ENCODE measurements at regions not wholly inside any gene's neighbourhood (a gene's known extent, or its start where the extent isn't known, plus 50 kb on each side); places are given as distances from the start of the nearest gene placed in this dataset.

DNA sequence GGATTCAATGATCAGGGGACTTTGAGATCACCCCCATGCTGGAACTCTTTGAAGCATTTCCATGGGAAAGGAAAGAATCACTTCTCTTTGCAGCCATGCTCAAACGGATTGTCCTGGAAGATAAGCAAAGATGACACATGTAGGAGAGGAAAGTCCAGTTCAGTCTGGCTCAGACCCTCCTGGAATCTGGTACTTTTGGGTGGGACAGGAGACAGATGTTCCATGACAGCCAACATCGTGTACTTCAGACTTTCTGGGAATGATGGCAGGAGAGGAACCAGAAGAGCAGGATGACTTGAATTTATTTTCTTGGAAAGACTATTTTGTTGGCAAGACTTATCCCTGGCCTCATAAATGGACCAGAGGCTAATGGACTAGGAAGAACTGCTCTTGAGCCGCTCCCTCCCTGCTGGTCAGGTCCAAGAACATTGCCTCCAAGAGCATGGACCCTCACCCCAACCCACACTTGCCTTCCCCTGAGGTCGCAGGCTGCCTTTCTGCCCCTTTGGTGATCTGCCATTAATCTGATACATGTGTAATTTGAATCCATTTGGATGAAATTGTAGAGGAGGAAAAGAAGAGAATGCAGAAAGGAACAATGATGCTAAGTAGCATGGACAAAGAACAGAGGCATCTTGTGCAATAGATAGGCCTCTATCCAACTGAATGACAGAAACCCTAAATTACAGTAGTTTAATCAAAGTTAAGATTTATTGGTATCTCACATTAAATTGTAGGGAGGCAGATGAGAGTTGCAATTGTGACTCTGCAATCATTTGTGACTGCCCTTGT is 201.0 kb downstream of the SNX19 start:
- DNase-seq (ENCODE audit: low read depth) = no peak

GRCh38 chr11:130715877-130716220 is 200.4 kb downstream of the SNX19 start:
- DNase-seq (ENCODE audit: low read depth) = no peak

GRCh38 chr11:130718120-130718519 is 198.2 kb downstream of the SNX19 start:
- DNase-seq (ENCODE audit: low read depth) = no peak

DNA sequence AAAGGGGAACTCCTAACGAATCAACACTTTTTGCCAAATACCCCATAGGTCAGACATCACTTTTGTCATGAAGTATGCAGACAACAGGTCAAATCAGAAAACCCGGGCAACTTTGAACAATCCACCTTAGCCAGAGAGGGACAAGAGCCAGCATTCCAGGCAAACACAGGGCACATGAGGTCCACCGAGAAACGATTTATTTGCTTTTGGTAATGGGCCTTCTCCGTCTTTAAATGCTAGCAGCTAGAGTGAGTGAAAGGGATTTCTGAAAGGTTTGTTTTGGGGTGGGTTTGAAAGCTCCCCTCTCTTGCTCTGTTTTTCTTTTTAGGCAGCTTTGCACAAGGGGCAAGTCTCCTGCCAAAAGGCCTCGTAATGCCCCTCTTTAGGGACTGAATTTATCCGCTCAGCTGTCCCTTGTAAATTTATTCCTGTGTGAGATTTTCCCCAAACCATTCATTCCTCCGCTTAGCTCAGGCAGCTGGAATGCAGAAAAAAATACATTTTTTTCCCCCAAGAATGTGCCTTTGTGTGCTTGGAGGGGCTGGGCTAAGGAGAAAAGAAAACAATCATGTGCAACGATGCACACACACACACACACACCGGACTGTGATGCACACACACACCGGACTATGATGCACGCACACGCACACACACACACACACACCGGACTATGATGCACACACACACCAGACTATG is 196.9 kb downstream of the SNX19 start:
- no peak for DNase-seq (ENCODE audit: low read depth)

GRCh38 chr11:130720232-130721022 is 195.9 kb downstream of the SNX19 start:
- no peak for DNase-seq (ENCODE audit: low read depth)

GRCh38 chr11:130721023-130721681 is 195.1 kb downstream of the SNX19 start:
- DNase-seq (ENCODE audit: low read depth) = no peak

DNA sequence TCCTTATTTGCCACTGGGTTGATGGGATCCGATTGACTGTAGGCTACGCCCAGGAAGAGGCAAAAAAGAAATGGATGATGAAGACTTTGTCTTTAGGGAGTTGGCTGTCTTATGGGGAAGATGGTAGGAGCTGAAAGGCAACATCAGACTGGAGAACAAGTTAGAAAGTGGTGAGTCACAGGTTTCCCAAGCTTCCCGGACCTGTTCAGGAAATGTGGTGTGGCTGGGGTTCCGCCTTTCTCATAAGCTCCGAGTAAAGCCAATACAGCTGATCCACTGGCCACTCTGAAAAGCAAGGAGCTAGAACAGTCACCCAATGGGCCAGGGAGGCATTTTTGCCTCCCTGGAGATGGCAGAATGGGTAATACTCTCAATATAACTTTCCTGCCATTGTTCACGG is 194.5 kb downstream of the SNX19 start:
- no peak for DNase-seq (ENCODE audit: low read depth)

DNA sequence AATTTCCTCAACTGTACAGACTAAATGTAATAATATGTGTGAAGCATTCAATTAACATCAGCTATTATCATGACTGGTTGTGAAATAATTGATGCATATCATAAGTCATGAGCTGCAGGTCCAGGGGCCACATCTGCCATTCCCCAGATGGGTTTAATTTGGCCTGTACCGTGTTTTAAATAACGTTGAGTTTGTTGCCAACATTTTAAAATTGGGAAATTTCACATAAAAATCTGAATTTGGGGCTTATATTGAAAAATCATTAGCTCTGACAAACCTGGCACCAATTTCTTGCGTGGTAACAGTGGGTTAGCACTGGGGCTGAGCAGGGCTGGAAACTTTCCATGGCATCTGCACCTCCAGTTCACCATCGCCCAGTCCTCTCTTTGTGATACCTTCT is 193.9 kb downstream of the SNX19 start:
- DNase-seq (ENCODE audit: low read depth) = no peak

- DNase-seq (ENCODE audit: low read depth) = no peak
Observed at GRCh38 chr11:130725421-130726233, 190.7 kb downstream of the SNX19 start.

GRCh38 chr11:130726234-130727037 is 189.8 kb downstream of the SNX19 start:
- no peak for DNase-seq (ENCODE audit: low read depth)

DNA sequence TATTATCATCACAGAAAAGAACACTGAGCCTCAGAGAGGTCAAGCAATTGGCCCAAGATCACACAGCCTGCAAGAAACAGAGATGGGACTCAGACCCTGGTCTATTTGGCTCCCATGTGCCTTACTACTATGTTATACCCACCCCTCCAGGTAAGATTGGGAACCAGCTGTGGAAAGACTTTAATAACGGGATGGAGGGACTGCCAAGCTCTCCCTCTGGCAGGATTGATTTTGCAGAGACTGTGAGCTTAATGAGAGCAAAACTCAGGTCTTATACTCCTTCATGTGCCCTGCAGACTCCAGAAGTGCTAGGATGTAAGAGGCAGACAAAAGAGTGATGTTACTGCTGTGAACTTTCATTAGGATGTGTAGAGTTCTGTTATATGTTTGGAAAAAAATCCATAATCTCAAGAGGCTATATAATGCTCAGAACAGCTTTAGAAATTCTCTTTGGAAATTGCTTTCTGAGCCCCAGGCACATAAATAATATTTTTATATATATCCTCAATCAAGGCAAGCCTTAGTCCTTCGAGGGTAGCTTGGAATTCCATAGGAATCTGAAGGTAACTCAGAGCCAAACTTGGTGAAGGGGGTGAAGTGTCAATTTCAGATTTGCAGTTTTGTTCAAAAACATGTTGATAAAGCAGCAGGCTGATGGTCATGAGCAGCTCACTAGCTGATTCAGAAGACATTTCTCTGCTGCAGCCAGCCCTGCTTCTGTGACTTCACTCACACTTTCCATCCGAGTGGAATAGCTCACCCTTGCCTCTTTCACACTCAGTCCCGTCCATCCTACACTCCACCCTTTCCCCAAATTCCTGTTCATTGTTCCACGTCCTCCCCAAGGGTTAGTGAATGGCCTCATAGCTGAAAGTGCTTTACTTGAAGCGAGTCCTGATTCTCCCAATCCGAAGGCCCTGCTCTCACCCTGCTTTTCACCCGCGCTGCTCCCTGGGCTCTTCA is 188.8 kb downstream of the SNX19 start:
- DNase-seq (ENCODE audit: low read depth) = no peak

GRCh38 chr11:130728185-130729180 is 187.8 kb downstream of the SNX19 start:
- DNase-seq (ENCODE audit: low read depth) = no peak

DNA sequence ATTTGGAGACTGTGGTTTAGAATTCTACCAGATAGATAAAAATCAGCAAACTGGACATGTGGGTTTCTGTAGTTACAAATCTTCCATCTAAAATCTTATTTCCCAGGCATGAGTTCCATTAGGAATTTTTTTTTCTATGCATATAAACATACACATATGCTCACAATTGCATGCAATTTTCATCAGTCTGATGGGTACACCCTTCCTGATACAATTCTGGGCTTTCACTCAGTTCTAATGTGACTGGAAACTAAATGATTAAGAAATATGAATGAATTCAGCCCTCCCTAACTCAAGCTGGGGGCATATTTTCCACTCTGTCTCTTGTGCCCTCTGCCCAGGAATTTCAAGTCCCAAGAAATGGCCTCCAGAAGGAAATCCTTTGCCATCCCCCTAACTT is 187.1 kb downstream of the SNX19 start:
- DNase-seq (ENCODE audit: low read depth) = no peak

- DNase-seq (ENCODE audit: low read depth) = no peak
Observed at GRCh38 chr11:130729678-130730300, 186.5 kb downstream of the SNX19 start.

GRCh38 chr11:130731401-130731800 is 184.9 kb downstream of the SNX19 start:
- DNase-seq (ENCODE audit: low read depth) = no peak

DNA sequence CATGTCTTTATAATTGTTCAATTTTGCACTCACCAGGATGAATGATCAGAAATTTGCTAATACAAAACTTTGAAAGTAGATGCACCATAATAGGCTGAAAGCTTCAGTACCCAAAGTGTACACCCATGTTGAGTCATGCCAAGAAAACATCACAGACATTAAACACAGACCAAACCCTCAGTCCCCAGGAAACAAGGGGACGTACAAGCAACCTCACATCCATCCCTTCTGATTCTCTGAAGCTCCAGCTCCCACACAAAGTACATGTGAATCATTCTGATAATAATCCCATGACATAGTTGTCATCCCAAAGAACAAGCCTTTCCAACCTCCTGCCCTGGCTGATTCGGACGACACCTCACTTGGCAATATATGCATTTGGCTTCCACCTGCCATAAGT is 183.8 kb downstream of the SNX19 start:
- DNase-seq (ENCODE audit: low read depth) = no peak

GRCh38 chr11:130737041-130737830 is 179.0 kb downstream of the SNX19 start:
- no peak for DNase-seq (ENCODE audit: low read depth)

Measured in HS-27A (cell line).